ENCODE measurements at regions not wholly inside any gene's neighbourhood (a gene's known extent, or its start where the extent isn't known, plus 50 kb on each side); places are given as distances from the start of the nearest gene placed in this dataset.
"Not testable (repeated sequence)": the region's sequence is repeated elsewhere in the genome, so short reads cannot be mapped to it uniquely, and the experiment has no call there.

- no peak for DNase-seq
Measured at GRCh38 chr11:122440811-122441665, 214.5 kb upstream of the UBASH3B start.

- no peak for DNase-seq
Measured at GRCh38 chr11:122439866-122440810, 215.4 kb upstream of the UBASH3B start.

- no peak for DNase-seq
Measured at GRCh38 chr11:122436188-122436555, 219.3 kb upstream of the UBASH3B start.

GRCh38 chr11:122435540-122436187 is 219.9 kb upstream of the UBASH3B start:
- DNase-seq, result no peak

- DNase-seq, result no peak
Measured at GRCh38 chr11:122434786-122435185, 220.7 kb upstream of the UBASH3B start.

- DNase-seq, result no peak
Measured at GRCh38 chr11:122430490-122430889, 225.0 kb upstream of the UBASH3B start.

GRCh38 chr11:122426073-122426472 is 229.4 kb upstream of the UBASH3B start:
- DNase-seq, result no peak

GRCh38 chr11:122424636-122425035 is 230.9 kb upstream of the UBASH3B start:
- no peak for DNase-seq

GRCh38 chr11:122423886-122424285 is 231.6 kb upstream of the UBASH3B start:
- no peak for DNase-seq

- no peak for DNase-seq
Measured at GRCh38 chr11:122423273-122423672, 232.2 kb upstream of the UBASH3B start.

GRCh38 chr11:122422682-122423081 is 232.8 kb upstream of the UBASH3B start:
- no peak for DNase-seq

- no peak for DNase-seq
Measured at GRCh38 chr11:122421702-122422101, 233.8 kb upstream of the UBASH3B start.

GRCh38 chr11:122418032-122418431 is 237.5 kb upstream of the UBASH3B start:
- no peak for DNase-seq

- DNase-seq, result no peak
Measured at GRCh38 chr11:122414406-122415018, 241.0 kb upstream of the UBASH3B start.

- no peak for DNase-seq
Measured at GRCh38 chr11:122413677-122414076, 241.8 kb upstream of the UBASH3B start.

- DNase-seq, result no peak
Measured at GRCh38 chr11:122412581-122412980, 242.9 kb upstream of the UBASH3B start.

GRCh38 chr11:122406466-122406865 is 249.1 kb upstream of the UBASH3B start:
- no peak for DNase-seq

- DNase-seq, result no peak
Measured at GRCh38 chr11:122405547-122406341, 249.8 kb upstream of the UBASH3B start.

GRCh38 chr11:122404571-122404970 is 251.0 kb upstream of the UBASH3B start:
- DNase-seq, result no peak

GRCh38 chr11:122401581-122401980 is 253.9 kb upstream of the UBASH3B start:
- DNase-seq, result not testable (repeated sequence)

- no peak for DNase-seq
Measured at GRCh38 chr11:122399375-122399774, 256.1 kb upstream of the UBASH3B start.

- no peak for DNase-seq
Measured at GRCh38 chr11:122398851-122399250, 256.7 kb upstream of the UBASH3B start.
